Cardiac septum (tissue), 1 donor: ENCODE measurements at regions not wholly inside any gene's neighbourhood (a gene's known extent, or its start where the extent isn't known, plus 50 kb on each side); places are given as distances from the start of the nearest gene placed in this dataset.
"Not testable (repeated sequence)": the region's sequence is repeated elsewhere in the genome, so short reads cannot be mapped to it uniquely, and the experiment has no call there.

ENCODE experiments used
- DNase-seq: peaks from one replicate; pipeline ENCODE4 v3.0.0-alpha.2; 2020; ENCODE audit warnings: low spot score
- intact Hi-C: fragments of 100-400 bp; cut with DNase I; formaldehyde crosslinking; loops from one replicate; pipeline ENCODE4 v1.14.0; 2022
- donor health status: DM: no; HTN: no; CAD: no.

GRCh38 chr6:9789201-9789600, 625.7 kb downstream of the TFAP2A start:
- no peak for DNase-seq
- intact Hi-C loops = no loop called here

DNA sequence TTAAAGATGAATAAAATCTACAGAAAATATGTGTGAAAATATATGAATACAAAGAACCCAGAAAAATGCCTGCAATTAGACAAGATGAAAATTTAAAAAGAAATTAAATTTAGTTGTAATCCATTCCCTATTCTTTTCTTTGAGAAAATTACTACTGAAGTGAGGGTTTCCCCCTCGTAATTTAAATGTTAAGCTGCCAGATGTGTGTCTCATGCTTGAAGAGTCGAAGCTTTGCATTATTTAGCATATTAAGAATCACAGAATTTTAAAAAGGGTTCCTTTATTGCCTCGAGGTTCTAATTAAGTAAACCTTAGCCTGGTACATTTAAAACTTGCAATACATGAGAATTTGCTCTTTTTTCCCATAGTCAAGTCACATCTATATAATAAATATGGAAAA, 630.1 kb downstream of the TFAP2A start:
- intact Hi-C loops = no loop called here

GRCh38 chr6:9783567-9783966, 631.3 kb downstream of the TFAP2A start:
- intact Hi-C loops = no loop called here
- no peak for DNase-seq

More for the DNA sequence above, 630.1 kb downstream of the TFAP2A start:
- DNase-seq = no peak

DNA sequence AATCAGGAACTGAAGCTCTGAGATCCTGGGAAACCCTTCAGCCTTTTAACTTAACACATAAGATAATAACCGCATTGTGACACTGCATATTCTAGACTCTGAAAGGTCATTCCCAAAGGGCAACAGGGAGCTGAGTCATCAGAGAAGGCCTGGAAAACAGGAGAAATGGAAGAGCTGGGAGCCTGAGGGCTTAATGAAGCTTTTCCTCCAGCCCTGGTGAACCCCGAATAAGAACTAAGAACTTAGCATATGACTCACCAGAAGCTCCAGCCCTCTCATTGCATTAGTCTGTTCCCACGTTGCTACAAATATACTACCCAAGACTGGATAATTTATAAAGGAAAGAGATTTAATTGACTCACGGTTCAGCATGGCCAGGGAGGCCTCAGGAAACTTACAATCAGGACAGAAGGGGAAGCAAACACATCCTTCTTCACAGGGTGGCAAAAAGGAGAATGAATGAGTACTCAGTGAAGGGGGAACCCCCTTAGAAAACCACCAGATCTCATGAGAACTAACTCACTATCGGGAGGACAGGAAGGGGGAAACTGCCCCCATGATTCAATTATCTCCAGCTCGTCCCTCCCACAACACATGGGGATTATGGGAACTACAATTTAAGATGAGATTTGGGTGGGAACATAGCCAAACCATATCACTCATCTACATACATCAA, 648.5 kb downstream of the TFAP2A start:
- intact Hi-C loops = no loop called here

DNA sequence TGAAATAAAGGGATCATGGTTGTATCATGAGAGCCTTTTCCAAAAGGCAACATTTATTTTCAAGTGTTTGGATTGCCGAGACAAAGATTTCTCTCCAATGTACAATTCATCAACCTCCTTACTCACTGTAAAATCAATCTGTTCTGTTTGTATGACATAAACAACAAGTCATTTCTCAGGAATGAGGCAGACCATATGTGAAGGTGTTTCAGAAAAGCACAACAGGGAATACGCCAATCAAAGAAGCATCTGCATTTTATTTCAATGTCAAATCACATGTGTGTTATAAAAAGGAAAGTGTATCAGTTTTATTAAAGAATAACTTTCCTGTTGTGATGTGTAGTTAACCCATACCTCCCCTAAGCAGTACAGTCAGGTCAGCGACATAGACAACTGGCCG, 653.7 kb downstream of the TFAP2A start:
- intact Hi-C loops = no loop called here
- DNase-seq = no peak

More for the DNA sequence above, 648.5 kb downstream of the TFAP2A start:
- no peak for DNase-seq

DNA sequence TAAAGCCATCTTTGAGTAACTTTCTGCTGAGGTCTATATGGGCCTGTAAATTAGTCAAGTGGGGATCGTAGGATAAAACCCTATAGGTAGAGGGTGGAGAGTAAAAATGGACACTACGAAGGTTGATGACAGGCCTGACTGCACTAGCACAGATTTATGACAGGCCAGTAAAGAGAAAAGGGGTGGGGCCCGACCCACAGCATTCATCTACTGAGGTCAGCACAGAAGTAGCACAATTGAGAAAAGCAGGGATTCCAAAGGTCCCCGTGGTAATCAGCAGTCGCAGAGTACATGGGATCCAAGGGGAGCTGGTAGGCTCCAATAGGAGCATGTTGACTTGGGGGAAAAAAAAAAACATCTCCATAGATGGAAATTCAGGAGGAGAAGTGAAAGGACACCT, 660.4 kb downstream of the TFAP2A start:
- no peak for DNase-seq
- intact Hi-C loops = no loop called here

DNA sequence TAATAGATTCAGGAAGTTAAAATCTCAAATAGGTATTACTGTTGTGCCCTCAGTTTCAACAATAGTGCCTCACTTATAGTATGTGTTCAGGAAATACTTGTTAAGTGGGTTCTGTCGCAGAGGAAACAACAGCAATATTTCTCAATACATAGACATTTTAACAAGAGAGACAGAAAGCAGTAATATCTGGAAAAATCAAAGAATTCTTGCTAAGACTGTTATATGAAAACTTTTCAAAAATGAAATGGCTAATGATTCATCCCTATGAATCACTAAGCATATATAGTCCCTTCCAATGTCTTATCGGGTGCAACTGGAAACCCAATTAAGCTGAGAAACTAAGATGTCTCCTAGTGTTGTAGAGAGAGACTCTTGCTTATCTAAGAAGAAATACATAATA, 668.9 kb downstream of the TFAP2A start:
- intact Hi-C loops = no loop called here
- no peak for DNase-seq

GRCh38 chr6:9745476-9745875, 669.4 kb downstream of the TFAP2A start:
- DNase-seq = no peak
- intact Hi-C loops = no loop called here

- no peak for DNase-seq
- intact Hi-C loops = no loop called here
These were observed 670.8 kb downstream of the TFAP2A start for GRCh38 chr6:9744119-9744518.

- no peak for DNase-seq
- intact Hi-C loops = no loop called here
These were observed 682.8 kb downstream of the TFAP2A start for GRCh38 chr6:9732056-9732455.

- DNase-seq, intact Hi-C loops: not testable (repeated sequence)
These were observed 689.1 kb downstream of the TFAP2A start for GRCh38 chr6:9725776-9726175.

- intact Hi-C loops = no loop called here
- DNase-seq = no peak
These were observed 697.3 kb downstream of the TFAP2A start for GRCh38 chr6:9717568-9717967.

- no peak for DNase-seq
- intact Hi-C loops = no loop called here
These were observed 703.5 kb downstream of the TFAP2A start for GRCh38 chr6:9711365-9711764.

- no peak for DNase-seq
These were observed 704.3 kb downstream of the TFAP2A start for GRCh38 chr6:9710574-9710973.

GRCh38 chr6:9708600-9708999, 706.3 kb downstream of the TFAP2A start:
- DNase-seq = no peak
- intact Hi-C loops = no loop called here

More at GRCh38 chr6:9710574-9710973, 704.3 kb downstream of the TFAP2A start:
- intact Hi-C loops = no loop called here

DNA sequence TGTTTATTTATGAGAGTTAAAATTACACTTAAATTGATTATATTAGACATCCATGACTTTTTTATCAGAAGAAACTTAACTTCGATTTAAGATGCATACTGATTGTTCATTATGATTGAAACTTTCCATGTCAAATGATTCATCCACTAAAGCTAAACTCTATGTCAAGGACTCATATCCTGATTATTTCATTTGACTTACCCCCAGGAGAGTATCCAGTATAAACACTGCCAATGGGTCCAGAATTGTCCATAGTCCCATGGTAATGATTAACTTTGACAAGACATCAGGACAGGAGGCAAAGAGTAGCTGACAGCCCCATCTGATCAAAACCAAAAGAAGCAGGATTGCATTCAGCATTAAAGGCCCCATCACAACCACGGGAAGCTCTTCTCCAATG, 709.9 kb downstream of the TFAP2A start:
- no peak for DNase-seq

DNA sequence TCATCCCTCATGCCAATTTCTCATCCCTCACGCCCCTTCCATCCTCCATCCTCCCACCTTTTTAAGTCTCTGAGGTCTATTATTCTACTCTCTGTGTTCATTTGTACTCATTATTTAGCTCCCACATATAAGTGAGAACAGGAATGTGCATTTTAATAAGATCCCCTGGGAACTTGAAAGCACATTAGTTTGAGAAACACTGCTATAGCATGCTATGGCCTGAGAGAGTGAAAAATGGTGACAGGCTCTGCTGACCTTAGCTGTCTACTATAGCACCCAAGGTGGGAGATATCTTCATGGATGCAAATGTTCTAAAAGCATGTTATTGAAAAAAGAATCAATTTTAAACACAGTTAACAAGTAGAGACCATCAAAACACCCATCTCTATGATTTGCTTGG, 712.0 kb downstream of the TFAP2A start:
- DNase-seq = no peak
- intact Hi-C loops = no loop called here

More for the DNA sequence above, 709.9 kb downstream of the TFAP2A start:
- intact Hi-C loops = no loop called here

DNA sequence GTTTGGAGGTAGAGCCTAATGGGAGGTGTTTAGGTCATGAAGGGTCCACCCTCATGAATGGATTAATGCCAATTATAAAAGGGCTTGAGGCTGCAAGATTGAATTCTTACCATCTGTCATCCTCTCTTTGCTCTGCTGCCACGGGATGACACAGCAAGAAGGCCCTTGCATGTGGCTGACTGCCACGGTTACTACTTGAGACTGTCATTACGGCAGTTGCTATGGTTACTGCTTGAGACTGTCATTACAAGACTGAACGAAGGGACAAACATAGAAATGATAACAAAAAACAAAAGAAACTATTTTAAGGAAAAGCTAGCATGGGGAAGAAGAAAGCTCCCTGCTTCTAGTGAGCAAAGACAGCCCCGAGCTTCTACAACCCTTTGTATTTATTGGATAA, 715.0 kb downstream of the TFAP2A start:
- intact Hi-C loops = no loop called here
- no peak for DNase-seq

DNA sequence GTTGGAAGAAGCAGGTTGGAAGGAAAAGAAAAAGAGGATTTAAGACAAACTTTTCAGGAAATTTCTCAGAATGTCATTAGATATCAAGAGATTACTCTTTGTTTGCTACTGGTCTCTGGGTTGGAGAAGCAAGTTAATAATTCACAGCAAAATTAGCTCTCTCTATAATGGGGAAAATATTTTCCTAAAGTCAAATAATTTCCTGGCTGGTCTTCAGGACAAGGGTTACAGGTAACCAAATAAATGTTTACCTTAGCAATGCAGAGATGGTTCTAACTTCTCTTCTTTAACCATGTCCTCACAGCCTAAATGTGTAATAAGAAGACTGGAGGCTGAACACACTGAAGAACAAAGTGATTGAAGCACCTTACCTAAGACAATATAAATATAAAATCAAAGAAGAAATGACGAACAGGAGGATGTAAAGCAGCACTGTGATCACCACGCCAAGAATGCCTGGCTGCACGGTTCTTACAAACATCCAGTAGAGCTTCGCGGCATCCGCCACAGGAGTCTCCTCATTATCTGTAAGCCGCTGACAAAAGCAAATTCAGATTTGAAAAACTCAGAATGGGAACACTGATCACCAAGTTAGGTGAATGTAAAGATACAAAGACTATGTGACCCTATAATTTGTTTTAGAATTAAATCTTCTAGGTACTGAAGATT, 717.5 kb downstream of the TFAP2A start:
- intact Hi-C loops = no loop called here
- no peak for DNase-seq

DNA sequence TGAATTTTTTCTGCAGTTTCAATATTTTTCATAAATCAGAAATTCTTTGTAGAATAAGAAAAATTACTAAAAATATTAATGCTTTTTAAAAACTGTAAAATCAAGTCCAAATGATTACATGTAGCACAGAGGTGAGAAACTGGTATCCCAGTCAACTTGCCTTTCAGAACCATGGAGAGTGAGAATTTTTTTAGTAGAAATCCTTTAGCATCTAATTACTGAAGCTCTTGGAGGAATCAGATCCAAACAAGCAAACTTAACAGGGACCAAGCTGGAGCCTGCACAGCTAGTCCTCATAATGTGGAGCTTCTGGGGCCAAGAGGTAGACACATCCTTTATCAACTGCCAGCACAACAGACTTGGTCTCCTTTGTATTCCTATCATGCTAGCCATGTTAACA, 724.5 kb downstream of the TFAP2A start:
- intact Hi-C loops = no loop called here

DNA sequence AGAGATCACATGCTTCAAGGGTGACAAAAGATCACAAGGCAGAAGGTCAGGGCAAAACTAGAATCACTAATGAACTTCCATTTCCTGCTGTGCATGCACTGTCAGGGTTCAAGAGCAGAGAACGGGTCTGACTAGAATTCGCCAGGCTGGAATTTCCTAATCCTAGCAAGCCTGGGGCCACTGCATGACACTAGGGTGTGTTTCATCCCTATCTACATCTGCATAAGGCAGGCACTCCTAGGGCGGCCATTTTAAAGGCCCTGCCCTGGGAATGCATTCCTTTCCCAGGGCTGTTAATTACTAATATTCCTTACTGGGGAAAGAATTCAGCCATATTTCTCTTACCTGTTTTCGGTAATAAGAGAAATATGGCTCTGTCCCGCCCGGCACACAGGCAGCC, 734.1 kb downstream of the TFAP2A start:
- DNase-seq, intact Hi-C loops: not testable (repeated sequence)

More for the DNA sequence above, 724.5 kb downstream of the TFAP2A start:
- no peak for DNase-seq
